ENCODE measurements at regions not wholly inside any gene's neighbourhood (a gene's known extent, or its start where the extent isn't known, plus 50 kb on each side); places are given as distances from the start of the nearest gene placed in this dataset.
"Not testable (repeated sequence)": the region's sequence is repeated elsewhere in the genome, so short reads cannot be mapped to it uniquely, and the experiment has no call there.

- Mint-ChIP-seq H3K9me3 (ENCODE audit: low read depth, unreplicated experiment) (no peaks in the 10 kb centered on the region), H3K4me3 (ENCODE audit: low read depth, unreplicated experiment) (no peak overlapping the region), H3K27ac (ENCODE audit: unreplicated experiment) (no peak overlapping the region), H3K27me3 (ENCODE audit: unreplicated experiment) (peaks cover 23% of the 10 kb centered on the region), H3K4me1 (ENCODE audit: low read depth, unreplicated experiment) (no peaks in the 10 kb centered on the region), H3K36me3 (ENCODE audit: insufficient read depth, unreplicated experiment) (no peaks in the 10 kb centered on the region)
- TF ChIP-seq, protein P1, sequence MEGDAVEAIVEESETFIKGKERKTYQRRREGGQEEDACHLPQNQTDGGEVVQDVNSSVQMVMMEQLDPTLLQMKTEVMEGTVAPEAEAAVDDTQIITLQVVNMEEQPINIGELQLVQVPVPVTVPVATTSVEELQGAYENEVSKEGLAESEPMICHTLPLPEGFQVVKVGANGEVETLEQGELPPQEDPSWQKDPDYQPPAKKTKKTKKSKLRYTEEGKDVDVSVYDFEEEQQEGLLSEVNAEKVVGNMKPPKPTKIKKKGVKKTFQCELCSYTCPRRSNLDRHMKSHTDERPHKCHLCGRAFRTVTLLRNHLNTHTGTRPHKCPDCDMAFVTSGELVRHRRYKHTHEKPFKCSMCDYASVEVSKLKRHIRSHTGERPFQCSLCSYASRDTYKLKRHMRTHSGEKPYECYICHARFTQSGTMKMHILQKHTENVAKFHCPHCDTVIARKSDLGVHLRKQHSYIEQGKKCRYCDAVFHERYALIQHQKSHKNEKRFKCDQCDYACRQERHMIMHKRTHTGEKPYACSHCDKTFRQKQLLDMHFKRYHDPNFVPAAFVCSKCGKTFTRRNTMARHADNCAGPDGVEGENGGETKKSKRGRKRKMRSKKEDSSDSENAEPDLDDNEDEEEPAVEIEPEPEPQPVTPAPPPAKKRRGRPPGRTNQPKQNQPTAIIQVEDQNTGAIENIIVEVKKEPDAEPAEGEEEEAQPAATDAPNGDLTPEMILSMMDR (IDR thresholded peaks at IDR 0.05; ENCODE audit: unreplicated experiment) = no peak
- no peak for DNase-seq
- intact Hi-C loops (cut with micrococcal nuclease; ENCODE audit: unreplicated experiment) = no loop called here
- BruUV-seq (replicated peaks) = no TSS peak
- CTCF ChIA-PET = no interaction called here
Measured at GRCh38 chr2:15693926-15694588, 102.4 kb downstream of the DDX1 start.

DNA sequence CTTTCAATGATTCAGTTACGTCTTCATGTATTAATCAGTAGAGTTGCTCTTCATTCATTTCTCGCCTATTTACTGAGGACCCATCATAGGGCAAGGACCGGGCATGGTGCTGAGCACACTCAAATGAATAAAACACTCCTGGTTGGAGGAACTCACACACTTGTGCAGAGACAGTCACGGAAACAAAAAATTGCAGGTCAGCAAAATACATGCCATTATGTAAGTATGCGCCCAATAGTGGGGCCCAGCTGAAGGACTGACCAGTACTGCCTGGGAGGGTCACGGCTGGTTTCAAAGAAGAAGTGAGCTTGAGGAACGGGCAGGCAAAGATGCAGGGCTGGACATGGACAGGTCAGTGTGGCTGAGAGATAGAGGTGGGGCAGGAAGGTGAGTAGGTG is 102.9 kb downstream of the DDX1 start:
- Mint-ChIP-seq H3K27me3 (ENCODE audit: unreplicated experiment) (peaks cover 17% of the 10 kb centered on the region), H3K4me1 (ENCODE audit: low read depth, unreplicated experiment) (no peaks in the 10 kb centered on the region), H3K36me3 (ENCODE audit: insufficient read depth, unreplicated experiment) (no peaks in the 10 kb centered on the region), H3K9me3 (ENCODE audit: low read depth, unreplicated experiment) (no peaks in the 10 kb centered on the region), H3K4me3 (ENCODE audit: low read depth, unreplicated experiment) (no peak overlapping the region), H3K27ac (ENCODE audit: unreplicated experiment) (no peak overlapping the region)
- CTCF ChIA-PET = no interaction called here
- no TSS peak for BruUV-seq (replicated peaks)
- no peak for DNase-seq
- intact Hi-C loops (cut with micrococcal nuclease; ENCODE audit: unreplicated experiment) = no loop called here
- TF ChIP-seq, protein P1 (IDR thresholded peaks at IDR 0.05; ENCODE audit: unreplicated experiment) = no peak

- DNase-seq = no peak
- TF ChIP-seq, protein P1 (IDR thresholded peaks at IDR 0.05; ENCODE audit: unreplicated experiment) = no peak
- BruUV-seq (replicated peaks) = no TSS peak
- Mint-ChIP-seq H3K4me1 (ENCODE audit: low read depth, unreplicated experiment) (no peaks in the 10 kb centered on the region), H3K9me3 (ENCODE audit: low read depth, unreplicated experiment) (no peaks in the 10 kb centered on the region), H3K4me3 (ENCODE audit: low read depth, unreplicated experiment) (no peak overlapping the region), H3K27me3 (ENCODE audit: unreplicated experiment) (peaks cover 8% of the 10 kb centered on the region), H3K36me3 (ENCODE audit: insufficient read depth, unreplicated experiment) (no peaks in the 10 kb centered on the region), H3K27ac (ENCODE audit: unreplicated experiment) (no peak overlapping the region)
- CTCF ChIA-PET = no interaction called here
- intact Hi-C loops (cut with micrococcal nuclease; ENCODE audit: unreplicated experiment) = no loop called here
Measured at GRCh38 chr2:15695582-15696330, 104.1 kb downstream of the DDX1 start.

DNA sequence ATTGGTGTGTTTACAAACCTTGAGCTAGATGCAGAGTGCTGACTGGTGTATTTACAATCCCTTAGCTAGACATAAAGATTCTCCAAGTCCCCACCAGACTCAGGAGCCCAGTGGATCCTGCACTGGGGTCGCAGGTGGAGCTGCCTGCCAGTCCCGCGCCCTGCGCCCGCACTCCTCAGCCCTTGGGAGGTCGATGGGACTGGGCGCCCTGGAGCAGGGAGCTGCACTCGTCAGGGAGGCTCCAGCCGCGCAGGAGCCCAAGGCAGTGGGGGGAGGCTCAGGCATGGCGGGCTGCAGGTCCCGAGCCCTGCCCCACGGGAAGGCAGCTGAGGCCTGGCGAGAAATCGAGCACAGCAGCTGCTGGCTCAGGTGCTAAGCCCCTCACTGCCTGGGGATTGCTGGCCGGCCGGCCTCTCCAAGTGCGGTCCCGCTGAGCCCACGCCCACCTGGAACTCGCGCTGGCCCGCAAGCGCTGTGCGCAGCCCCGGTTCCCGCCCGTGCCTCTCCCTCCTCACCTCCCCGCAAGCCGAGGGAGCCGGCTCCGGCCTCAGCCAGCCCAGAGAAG is 105.0 kb downstream of the DDX1 start:
- BruUV-seq (replicated peaks); DNase-seq; intact Hi-C loops (cut with micrococcal nuclease; ENCODE audit: unreplicated experiment); CTCF ChIA-PET; H3K4me3 Mint-ChIP-seq (ENCODE audit: low read depth, unreplicated experiment); H3K9me3 Mint-ChIP-seq (ENCODE audit: low read depth, unreplicated experiment); H3K36me3 Mint-ChIP-seq (ENCODE audit: insufficient read depth, unreplicated experiment); H3K4me1 Mint-ChIP-seq (ENCODE audit: low read depth, unreplicated experiment); H3K27me3 Mint-ChIP-seq (ENCODE audit: unreplicated experiment); H3K27ac Mint-ChIP-seq (ENCODE audit: unreplicated experiment): not testable (repeated sequence)

GRCh38 chr2:15700131-15700530 is 108.5 kb downstream of the DDX1 start:
- H3K36me3 Mint-ChIP-seq (ENCODE audit: insufficient read depth, unreplicated experiment) = no peaks in the 10 kb centered on the region
- no TSS peak for BruUV-seq (replicated peaks)
- H3K4me1 Mint-ChIP-seq (ENCODE audit: low read depth, unreplicated experiment) = no peaks in the 10 kb centered on the region
- DNase-seq = no peak
- no peak overlapping the region for H3K4me3 Mint-ChIP-seq (ENCODE audit: low read depth, unreplicated experiment)
- H3K27me3 Mint-ChIP-seq (ENCODE audit: unreplicated experiment) = peaks cover 33% of the 10 kb centered on the region
- CTCF ChIA-PET = no interaction called here
- no peak overlapping the region for H3K27ac Mint-ChIP-seq (ENCODE audit: unreplicated experiment)
- TF ChIP-seq, protein P1 (IDR thresholded peaks at IDR 0.05; ENCODE audit: unreplicated experiment) = no peak
- H3K9me3 Mint-ChIP-seq (ENCODE audit: low read depth, unreplicated experiment) = no peaks in the 10 kb centered on the region
- intact Hi-C loops (cut with micrococcal nuclease; ENCODE audit: unreplicated experiment) = no loop called here

All from Calu3 (cell line).